Stimulated activated CD8-positive, alpha-beta memory T cell treated with anti-CD3 and anti-CD28 coated beads, Interleukin-12 subunit alpha, Interleukin-12 subunit beta, amount 100 ng/mL, for 1 hour (primary cell): ENCODE measurements at regions not wholly inside any gene's neighbourhood (a gene's known extent, or its start where the extent isn't known, plus 50 kb on each side); places are given as distances from the start of the nearest gene placed in this dataset.
"Not testable (repeated sequence)": the region's sequence is repeated elsewhere in the genome, so short reads cannot be mapped to it uniquely, and the experiment has no call there.

Experiments used
- DNase-seq: peaks from one replicate; pipeline ENCODE4 v3.0.0-alpha.2; 2020; ENCODE audit warnings: low read depth

GRCh38 chr5:125415126-125415525 is 668.7 kb upstream of the ZNF608 start:
- no peak for DNase-seq

- DNase-seq: no peak
Measured at GRCh38 chr5:125416055-125416454, 669.6 kb upstream of the ZNF608 start.

- DNase-seq: no peak
Measured at GRCh38 chr5:125421006-125421405, 674.6 kb upstream of the ZNF608 start.

GRCh38 chr5:125422342-125422741 is 675.9 kb upstream of the ZNF608 start:
- DNase-seq: no peak

GRCh38 chr5:125424402-125425141 is 678.1 kb upstream of the ZNF608 start:
- no peak for DNase-seq

- no peak for DNase-seq
Measured at GRCh38 chr5:125429498-125429897, 683.1 kb upstream of the ZNF608 start.

- DNase-seq: no peak
Measured at GRCh38 chr5:125433457-125433856, 687.0 kb upstream of the ZNF608 start.

- no peak for DNase-seq
Measured at GRCh38 chr5:125439243-125439642, 692.8 kb upstream of the ZNF608 start.

- DNase-seq: no peak
Measured at GRCh38 chr5:125440905-125441304, 694.5 kb upstream of the ZNF608 start.

- DNase-seq: no peak
Measured at GRCh38 chr5:125446986-125447385, 700.5 kb upstream of the ZNF608 start.

- DNase-seq: no peak
Measured at GRCh38 chr5:125450771-125451170, 704.3 kb upstream of the ZNF608 start.

- no peak for DNase-seq
Measured at GRCh38 chr5:125451622-125452021, 705.2 kb upstream of the ZNF608 start.

- no peak for DNase-seq
Measured at GRCh38 chr5:125452991-125453390, 706.6 kb upstream of the ZNF608 start.

GRCh38 chr5:125455041-125455440 is 708.6 kb upstream of the ZNF608 start:
- DNase-seq: no peak

- not testable (repeated sequence) for DNase-seq
Measured at GRCh38 chr5:125456005-125456404, 709.6 kb upstream of the ZNF608 start.

- no peak for DNase-seq
Measured at GRCh38 chr5:125457617-125458016, 711.2 kb upstream of the ZNF608 start.

- not testable (repeated sequence) for DNase-seq
Measured at GRCh38 chr5:125458949-125459348, 712.5 kb upstream of the ZNF608 start.

GRCh38 chr5:125461641-125462072 is 715.2 kb upstream of the ZNF608 start:
- DNase-seq: no peak

GRCh38 chr5:125463466-125464092 is 717.1 kb upstream of the ZNF608 start:
- DNase-seq: no peak

- no peak for DNase-seq
Measured at GRCh38 chr5:125464847-125465432, 718.5 kb upstream of the ZNF608 start.

GRCh38 chr5:125465703-125466102 is 719.3 kb upstream of the ZNF608 start:
- no peak for DNase-seq

GRCh38 chr5:125467222-125467621 is 720.8 kb upstream of the ZNF608 start:
- no peak for DNase-seq

- DNase-seq: no peak
Measured at GRCh38 chr5:125470280-125470902, 724.0 kb upstream of the ZNF608 start.
